Keratinocyte (primary cell): ENCODE measurements at regions not wholly inside any gene's neighbourhood (a gene's known extent, or its start where the extent isn't known, plus 50 kb on each side); places are given as distances from the start of the nearest gene placed in this dataset.

Source experiments
- DNase-seq: peaks from one replicate; pipeline ENCODE4 v3.0.0-alpha.2; 2011; ENCODE audit warnings: low read depth, missing footprints, low spot score
- FAIRE-seq: peaks from 2 replicates; lab custom pipeline; 2011; peaks lifted over from hg19 to GRCh38; lab: Jason Lieb, UNC
- H2AFZ ChIP-seq: 2 replicates; pipeline ENCODE4 v1.6.0; 2012; ENCODE audit warnings: low read length, control low read depth, inconsistent platforms; ENCODE audit not compliant: control insufficient read depth
- H3K27ac ChIP-seq: 2 replicates; pipeline ENCODE4 v1.5.1; 2011; ENCODE audit warnings: low read length; ENCODE audit not compliant: control insufficient read depth, insufficient read depth
- H3K27me3 ChIP-seq: 3 replicates; pipeline ENCODE4 v1.6.0; 2011; ENCODE audit warnings: low read length; ENCODE audit not compliant: control insufficient read depth, insufficient read depth; ENCODE audit errors: extremely low read depth
- H3K36me3 ChIP-seq, 2 experiments: 2 replicates in 1 of 2; 3 replicates in 1 of 2; pipeline ENCODE4 v1.5.1; 2011; ENCODE audit warnings: low read length in 2 of 2, mild to moderate bottlenecking in 1 of 2; ENCODE audit not compliant: control insufficient read depth in 2 of 2, insufficient read depth in 2 of 2; ENCODE audit errors: extremely low read depth in 1 of 2
- H3K4me1 ChIP-seq: 3 replicates; pipeline ENCODE4 v1.5.1; 2011; ENCODE audit warnings: low read length; ENCODE audit not compliant: control insufficient read depth, insufficient read depth; ENCODE audit errors: extremely low read depth
- H3K4me2 ChIP-seq: 3 replicates; pipeline ENCODE4 v1.6.0; 2011; ENCODE audit warnings: low read depth, low read length; ENCODE audit not compliant: control insufficient read depth, insufficient read depth; ENCODE audit errors: extremely low read depth
- H3K4me3 ChIP-seq, 3 experiments: fragments of 200-600 bp in 1 of 3; sonication (generic) in 1 of 3; 2 replicates in 2 of 3; 3 replicates in 1 of 3; pipeline ENCODE4 v1.5.1; 2011 to 2016; ENCODE audit warnings: low read length in 3 of 3, mild to moderate bottlenecking in 3 of 3, control low read depth in 2 of 3, inconsistent platforms in 1 of 3, low read depth in 1 of 3, mixed read lengths in 1 of 3, mixed run types in 1 of 3, moderate library complexity in 1 of 3; ENCODE audit not compliant: control insufficient read depth in 2 of 3, insufficient read depth in 2 of 3; ENCODE audit errors: extremely low read depth in 1 of 3
- H3K79me2 ChIP-seq: 2 replicates; pipeline ENCODE4 v1.6.0; 2012; ENCODE audit warnings: low read length; ENCODE audit not compliant: control insufficient read depth, insufficient read depth
- H3K9ac ChIP-seq: 3 replicates; pipeline ENCODE4 v1.6.0; 2011; ENCODE audit warnings: low read length; ENCODE audit not compliant: control insufficient read depth, insufficient read depth; ENCODE audit errors: extremely low read depth
- H3K9me1 ChIP-seq: 3 replicates; pipeline ENCODE4 v1.6.0; 2011; ENCODE audit warnings: low read length; ENCODE audit not compliant: control insufficient read depth, insufficient read depth; ENCODE audit errors: extremely low read depth
- H3K9me3 ChIP-seq: 2 replicates; pipeline ENCODE4 v1.5.1; 2012; ENCODE audit warnings: low read depth, low read length; ENCODE audit not compliant: control insufficient read depth
- H4K20me1 ChIP-seq: 3 replicates; pipeline ENCODE4 v1.6.0; 2011; ENCODE audit warnings: low read length; ENCODE audit not compliant: control insufficient read depth, insufficient read depth; ENCODE audit errors: extremely low read depth
- CTCF ChIP-seq, 3 experiments: IDR thresholded peaks in 1 of 3; conservative IDR thresholded peaks in 1 of 3; optimal IDR thresholded peaks in 1 of 3; 2 replicates in 2 of 3; 3 replicates in 1 of 3; pipeline versions ENCODE3 to v1.5.1; 2011; ENCODE audit warnings: low read length in 3 of 3, mild to moderate bottlenecking in 3 of 3, moderate library complexity in 2 of 3, control low read depth in 1 of 3, inconsistent platforms in 1 of 3; ENCODE audit not compliant: insufficient read depth in 2 of 3; ENCODE audit errors: extremely low read depth in 1 of 3
- EZH2 ChIP-seq: IDR thresholded peaks from one replicate; pipeline ENCODE4 v1.6.1; 2012; ENCODE audit warnings: inconsistent platforms, mild to moderate bottlenecking, low read length, moderate library complexity
- dilution Hi-C: fragments of 300-500 bp; cut with MboI; formaldehyde crosslinking; loops from one replicate; pipeline ENCODE4 v1.7.0; 2020; ENCODE audit warnings: low sequenced_read_pairs; ENCODE audit not compliant: extremely low pct_ligation_motif_present

- H3K4me1 ChIP-seq: no peaks in the 10 kb centered on the region
- no peaks in the 10 kb centered on the region for H3K79me2 ChIP-seq
- DNase-seq: no peak
- TF ChIP-seq EZH2: no peak
- TF ChIP-seq CTCF (optimal IDR thresholded peaks at IDR 0.05 in 1 of 3, IDR thresholded peaks at IDR 0.05 in 1 of 3, conservative IDR thresholded peaks at IDR 0.05 in 1 of 3; ENCODE audit: extremely low read depth in 1 of 3, insufficient read depth in 2 of 3, low read length in 3 of 3): no peak
- H3K4me3 ChIP-seq: no peak overlapping the region
- no peak overlapping the region for H3K9ac ChIP-seq
- no peaks in the 10 kb centered on the region for H3K36me3 ChIP-seq
- H3K9me1 ChIP-seq: no peaks in the 10 kb centered on the region
- H3K27ac ChIP-seq: no peak overlapping the region
- FAIRE-seq: no peak
- H3K4me2 ChIP-seq: no peak overlapping the region
- no peaks in the 10 kb centered on the region for H3K27me3 ChIP-seq
- no peaks in the 10 kb centered on the region for H4K20me1 ChIP-seq
- no peak overlapping the region for H2AFZ ChIP-seq
- H3K9me3 ChIP-seq: no peaks in the 10 kb centered on the region
- dilution Hi-C loops: no loop called here
Measured at GRCh38 chr16:59391617-59392364, 657.7 kb upstream of the GOT2 start.

GRCh38 chr16:59385959-59386358 lies 651.8 kb upstream of the GOT2 start:
- dilution Hi-C loops: no loop called here
- H3K4me3 ChIP-seq: no peak overlapping the region
- no peaks in the 10 kb centered on the region for H3K9me3 ChIP-seq
- H3K27me3 ChIP-seq: no peaks in the 10 kb centered on the region
- H3K4me2 ChIP-seq: no peak overlapping the region
- no peaks in the 10 kb centered on the region for H4K20me1 ChIP-seq
- H2AFZ ChIP-seq: no peak overlapping the region
- no peak for TF ChIP-seq CTCF (optimal IDR thresholded peaks at IDR 0.05 in 1 of 3, IDR thresholded peaks at IDR 0.05 in 1 of 3, conservative IDR thresholded peaks at IDR 0.05 in 1 of 3; ENCODE audit: extremely low read depth in 1 of 3, insufficient read depth in 2 of 3, low read length in 3 of 3)
- TF ChIP-seq EZH2: no peak
- no peak overlapping the region for H3K27ac ChIP-seq
- H3K9ac ChIP-seq: no peak overlapping the region
- H3K79me2 ChIP-seq: no peaks in the 10 kb centered on the region
- H3K36me3 ChIP-seq: no peaks in the 10 kb centered on the region
- H3K4me1 ChIP-seq: no peaks in the 10 kb centered on the region
- H3K9me1 ChIP-seq: no peaks in the 10 kb centered on the region
- DNase-seq: no peak
- FAIRE-seq: no peak
